GM21515 (cell line): ENCODE measurements at regions not wholly inside any gene's neighbourhood (a gene's known extent, or its start where the extent isn't known, plus 50 kb on each side); places are given as distances from the start of the nearest gene placed in this dataset.

ENCODE experiments used
- ATAC-seq: cut with Tn5 transposase; IDR thresholded peaks from one replicate; pipeline ENCODE4 v1.9.1; 2021; ENCODE audit not compliant: unreplicated experiment

DNA sequence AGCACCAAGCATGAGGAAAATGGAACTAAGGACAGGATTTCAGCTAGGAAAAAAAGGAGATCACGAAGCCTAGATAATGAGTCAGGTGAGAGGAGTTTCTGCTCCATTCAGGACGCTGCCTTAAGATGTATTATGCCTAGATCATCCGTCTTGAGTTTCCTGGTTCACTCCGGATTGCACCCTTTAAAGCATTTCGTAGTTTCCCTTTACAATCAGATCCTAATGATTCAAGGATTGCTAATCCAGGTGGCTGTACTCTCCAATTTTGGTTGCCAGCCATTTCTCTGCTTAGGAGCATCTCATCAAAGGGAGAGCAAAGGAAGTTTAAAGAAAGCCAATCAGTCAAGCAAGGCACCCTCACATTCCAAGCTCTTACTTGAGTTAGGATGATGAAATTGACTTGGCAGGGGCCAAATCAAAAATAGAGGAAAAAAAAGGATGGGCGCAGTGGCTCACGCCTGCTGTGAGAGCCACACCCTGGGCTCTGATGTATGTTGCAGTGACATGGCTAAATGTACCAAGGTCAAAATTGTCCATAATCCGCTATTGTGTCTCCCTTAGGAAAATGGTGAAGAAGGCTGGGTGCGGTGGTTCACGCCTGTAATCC is 156.9 kb upstream of the SOD1 start:
- ATAC-seq = no peak

- no peak for ATAC-seq
Measured at GRCh38 chr21:31501926-31502325, 157.6 kb upstream of the SOD1 start.

DNA sequence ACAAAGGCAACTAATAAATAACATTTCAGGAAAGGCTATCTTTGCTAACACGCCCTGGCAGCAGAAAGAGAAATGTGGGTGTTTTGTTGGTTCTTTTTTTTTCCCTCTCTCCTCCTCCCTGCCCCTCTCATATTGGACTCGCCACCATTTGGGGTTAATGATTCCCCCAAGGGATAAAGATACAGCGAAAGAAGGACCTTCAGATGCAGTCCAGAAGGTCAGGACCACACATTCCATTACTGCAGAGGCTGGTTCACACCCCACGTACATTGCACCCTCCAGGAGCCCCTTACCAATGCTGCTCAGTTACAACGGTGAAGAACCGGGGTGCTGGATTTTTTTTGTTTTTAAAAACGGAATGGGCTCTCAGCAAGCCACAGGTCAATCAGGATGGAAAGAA is 156.9 kb upstream of the TIAM1 start:
- no peak for ATAC-seq

GRCh38 chr21:31500071-31500470 is 156.0 kb upstream of the TIAM1 start:
- ATAC-seq = no peak

- no peak for ATAC-seq
Measured at GRCh38 chr21:31498985-31499384, 154.9 kb upstream of the TIAM1 start.

GRCh38 chr21:31497914-31498313 is 153.9 kb upstream of the TIAM1 start:
- ATAC-seq = no peak

DNA sequence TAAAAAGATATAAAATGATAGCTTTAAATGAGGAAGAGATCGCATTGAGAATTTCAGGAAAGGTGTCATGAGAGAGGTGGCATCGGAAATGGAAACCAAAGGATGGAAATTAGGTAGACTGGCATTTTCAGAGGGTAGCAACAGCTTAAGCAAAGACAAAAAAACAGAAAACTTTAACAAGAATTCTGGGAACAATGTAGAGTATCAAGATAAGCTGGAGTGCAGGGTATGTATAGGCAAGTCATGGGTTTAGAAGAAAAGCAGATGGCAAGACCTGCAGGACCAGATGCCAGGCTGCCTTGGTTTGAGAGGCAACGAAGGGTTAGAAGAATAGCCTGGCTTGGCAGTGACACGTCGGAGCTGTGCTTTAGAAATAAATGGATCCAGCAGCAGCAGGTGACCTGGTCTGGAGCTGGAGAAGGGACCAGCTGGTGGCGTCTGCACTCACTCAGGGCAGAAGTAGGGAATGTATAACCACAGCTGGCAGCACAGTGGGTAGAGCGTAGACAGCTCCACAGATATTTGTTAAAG is 149.4 kb upstream of the TIAM1 start:
- ATAC-seq = no peak

DNA sequence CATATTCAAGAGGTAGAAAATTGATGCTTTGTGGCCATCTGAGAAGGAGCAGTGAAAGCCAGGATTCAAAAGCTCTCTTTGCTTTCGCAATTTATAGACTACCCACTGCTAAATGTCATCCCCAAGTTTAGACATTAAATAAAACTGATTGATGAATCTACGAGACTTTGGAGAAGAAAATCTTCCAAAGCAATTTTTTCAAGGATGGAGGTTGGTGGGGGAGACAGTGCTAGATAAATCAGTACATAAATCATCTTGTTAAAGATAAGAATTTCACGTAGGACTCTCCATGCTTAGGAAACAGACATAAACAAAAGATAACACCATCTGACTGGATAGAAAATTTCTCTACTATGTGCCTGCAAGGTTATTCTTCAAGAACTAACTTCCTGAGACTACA is 147.6 kb upstream of the TIAM1 start:
- no peak for ATAC-seq

- no peak for ATAC-seq
Measured at GRCh38 chr21:31490443-31490842, 146.4 kb upstream of the TIAM1 start.

DNA sequence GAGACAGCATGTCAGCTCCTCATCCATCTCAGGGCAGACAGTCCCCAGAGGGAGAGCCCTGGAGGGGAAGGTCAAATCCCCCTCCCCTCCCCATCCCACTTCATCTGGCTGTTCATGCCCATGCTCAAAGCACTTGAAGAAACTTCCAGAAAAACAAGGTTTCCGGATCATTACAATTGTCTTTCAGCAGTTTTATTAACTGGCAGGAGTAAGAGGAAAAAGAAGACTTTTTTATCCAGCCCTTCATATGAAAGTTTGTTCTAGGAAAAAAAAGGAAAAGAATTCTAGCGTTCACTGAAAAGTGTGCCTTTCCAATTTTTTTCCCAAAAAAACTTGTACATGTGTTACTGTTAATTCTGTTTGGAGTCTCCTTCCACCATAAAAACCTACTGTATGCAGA is 145.7 kb upstream of the TIAM1 start:
- ATAC-seq = no peak

DNA sequence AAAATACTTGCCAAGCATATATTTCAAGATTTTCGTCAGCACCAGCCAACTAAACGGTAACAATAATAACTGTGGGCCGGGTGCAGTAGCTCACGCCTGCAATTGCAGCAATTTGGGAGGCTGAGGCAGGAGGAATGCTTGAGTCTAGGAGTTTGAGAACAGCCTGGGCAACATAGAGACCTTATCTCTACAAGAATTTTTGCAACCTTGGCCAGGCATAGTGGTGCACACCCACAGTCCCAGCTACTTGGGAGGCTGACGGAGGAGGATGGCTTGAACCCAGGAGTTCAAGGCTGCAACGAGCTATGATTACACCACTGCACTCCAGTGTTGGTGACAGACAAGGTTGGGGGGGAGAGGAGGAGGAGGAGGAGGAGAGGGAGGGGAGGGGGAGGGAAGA is 145.0 kb upstream of the TIAM1 start:
- no peak for ATAC-seq

DNA sequence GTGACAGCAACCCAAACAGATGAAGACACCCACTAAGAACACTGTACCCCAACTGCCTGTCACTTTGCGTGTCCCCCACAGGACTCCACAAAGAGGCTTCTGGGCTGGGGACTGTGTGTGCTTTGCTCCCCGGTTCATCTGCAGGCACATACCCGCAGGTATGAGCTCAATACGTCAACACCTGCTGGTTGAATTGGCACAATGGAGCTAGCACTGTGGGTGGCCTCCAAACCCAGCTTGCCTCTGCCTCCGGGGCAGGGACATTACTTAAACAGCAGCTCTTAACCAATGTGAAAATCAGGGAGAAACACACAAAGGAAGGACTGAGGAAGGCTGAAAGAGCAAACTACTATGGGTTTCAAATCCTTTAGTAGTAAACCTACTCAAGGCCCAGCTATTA is 140.2 kb upstream of the TIAM1 start:
- no peak for ATAC-seq

- ATAC-seq = no peak
Measured at GRCh38 chr21:31483146-31483545, 139.1 kb upstream of the TIAM1 start.

DNA sequence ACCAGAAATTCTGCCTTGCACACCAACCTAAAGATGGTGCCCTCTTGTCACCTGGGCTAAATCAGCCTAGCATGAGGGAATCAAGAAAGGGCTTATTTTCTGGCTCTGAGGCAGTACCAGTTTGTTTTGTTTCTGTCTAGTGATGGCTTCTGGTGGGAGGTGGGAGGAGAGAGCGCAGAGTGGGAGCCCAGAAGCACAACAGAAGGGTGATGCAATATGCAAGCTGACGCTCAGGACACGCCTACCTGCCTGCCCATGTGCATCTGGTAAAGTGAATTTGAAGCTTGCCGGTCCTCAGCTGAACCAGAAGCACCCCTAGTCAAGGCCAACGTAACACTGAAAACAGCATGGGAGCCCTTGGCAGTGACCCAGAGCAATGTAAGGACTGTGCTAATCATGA is 138.4 kb upstream of the TIAM1 start:
- ATAC-seq = no peak

DNA sequence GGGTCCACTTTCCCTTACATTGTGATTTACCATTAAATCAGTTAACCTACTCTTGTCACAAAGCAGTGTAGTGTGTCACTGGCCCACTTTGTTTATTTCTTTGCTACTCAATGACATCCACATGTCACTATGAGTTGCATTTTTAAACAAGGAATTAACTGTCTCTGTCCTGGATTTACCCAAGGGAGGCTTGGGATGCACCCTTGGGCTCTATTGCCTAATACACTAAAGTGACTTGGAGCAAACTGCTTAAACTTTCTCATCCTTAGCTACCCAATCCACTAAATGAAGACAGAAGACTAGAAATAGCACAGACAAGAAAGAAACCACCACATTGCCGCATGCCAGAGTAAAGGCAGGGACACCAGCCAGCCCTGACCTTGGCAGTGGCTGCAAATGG is 136.2 kb upstream of the TIAM1 start:
- ATAC-seq = no peak

DNA sequence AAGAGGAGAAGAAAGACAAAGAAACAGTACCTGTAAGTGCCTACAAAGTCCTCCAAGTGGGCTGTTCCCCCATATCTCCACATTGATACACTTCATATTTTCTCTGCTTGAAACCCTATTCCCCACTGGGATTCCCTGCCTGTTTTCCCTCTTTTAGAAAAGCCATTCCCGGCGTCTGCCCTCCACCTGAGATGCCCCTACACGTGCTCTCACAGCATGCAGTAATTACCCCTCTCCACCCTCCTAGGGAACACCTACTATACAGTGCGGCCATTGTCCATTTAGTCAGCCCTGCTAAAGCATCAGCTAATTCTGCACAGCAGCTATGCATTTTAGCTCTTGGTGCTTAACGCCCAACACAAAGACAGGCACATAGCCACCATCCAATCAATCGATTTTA is 135.7 kb upstream of the TIAM1 start:
- ATAC-seq = no peak

- ATAC-seq = no peak
Measured at GRCh38 chr21:31479222-31479621, 135.2 kb upstream of the TIAM1 start.

DNA sequence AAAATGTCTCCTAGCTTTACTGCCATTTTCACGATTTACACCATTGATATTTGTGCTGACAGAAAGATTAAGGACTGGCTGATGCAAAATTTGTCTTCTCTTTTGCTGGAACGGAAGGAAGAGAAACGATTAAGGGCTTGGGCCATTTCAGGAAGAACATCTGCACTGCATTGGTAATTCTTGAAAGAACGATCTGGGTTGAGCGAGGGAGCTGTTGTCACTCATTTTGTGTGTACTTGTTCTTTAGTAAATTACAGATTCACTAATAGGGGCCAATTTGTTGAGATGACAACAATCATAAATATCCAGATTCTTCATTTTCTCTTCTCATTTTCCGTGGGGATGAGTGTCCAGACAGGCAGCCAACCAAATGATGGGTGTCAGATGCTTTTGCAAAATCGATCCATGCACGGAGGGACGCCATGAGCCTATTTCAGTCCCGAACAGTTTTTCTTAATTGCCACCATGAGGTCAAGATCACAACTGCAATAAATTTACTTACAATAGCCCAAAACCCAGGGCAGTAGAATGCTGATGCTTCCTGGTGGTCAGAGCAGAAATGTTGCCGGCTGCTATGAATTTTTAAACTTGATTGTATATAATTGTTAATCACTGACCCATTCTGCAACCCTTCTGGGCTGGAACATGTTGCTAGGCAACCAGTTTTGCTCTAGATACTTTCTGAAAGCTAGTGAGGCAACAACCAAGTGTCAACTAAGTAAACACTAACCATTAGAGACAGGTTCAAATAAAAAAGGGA is 132.4 kb upstream of the TIAM1 start:
- ATAC-seq = no peak

DNA sequence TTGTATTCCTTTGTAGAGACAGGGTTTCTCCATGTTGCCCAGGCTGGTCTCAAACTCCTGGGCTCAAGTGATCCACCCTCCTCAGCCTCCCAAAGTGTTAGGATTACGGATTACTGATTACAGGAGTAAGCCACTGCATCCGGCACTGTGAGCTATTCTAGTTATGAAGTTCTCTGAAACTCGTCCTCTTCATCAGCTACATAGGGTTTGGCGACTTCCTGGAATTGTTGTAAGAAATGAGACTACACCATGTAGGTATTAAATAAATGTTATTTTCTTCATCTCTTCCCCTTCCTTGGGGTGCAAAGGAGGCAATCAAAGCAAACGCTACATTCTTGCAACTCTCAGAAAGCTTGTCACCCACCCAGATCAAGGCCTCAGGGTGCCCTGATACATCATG is 131.2 kb upstream of the TIAM1 start:
- ATAC-seq = no peak

- ATAC-seq = no peak
Measured at GRCh38 chr21:31473685-31474345, 129.8 kb upstream of the TIAM1 start.

DNA sequence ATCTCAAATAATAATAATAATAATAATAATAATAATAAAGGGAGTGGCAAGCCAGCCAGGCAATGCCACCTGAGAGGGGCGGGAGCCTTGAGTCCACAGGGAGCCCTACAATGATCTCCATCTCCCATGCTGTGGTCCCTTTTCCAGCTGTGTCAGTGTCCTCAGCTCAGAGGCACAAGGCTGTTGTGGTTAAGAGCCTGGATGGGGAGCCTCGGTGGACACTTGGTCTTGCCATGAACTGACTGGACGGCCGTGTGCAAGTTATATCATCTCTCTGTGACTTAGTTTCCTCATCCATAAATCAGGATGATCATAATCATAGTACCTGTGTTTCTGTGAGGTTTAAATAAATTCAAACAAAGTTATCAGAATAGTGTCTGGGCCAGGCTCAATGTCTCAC is 127.8 kb upstream of the TIAM1 start:
- no peak for ATAC-seq
